HG03064 (cell line): ENCODE measurements at regions not wholly inside any gene's neighbourhood (a gene's known extent, or its start where the extent isn't known, plus 50 kb on each side); places are given as distances from the start of the nearest gene placed in this dataset.
"Not testable (repeated sequence)": the region's sequence is repeated elsewhere in the genome, so short reads cannot be mapped to it uniquely, and the experiment has no call there.

Experiments used
- ATAC-seq: cut with Tn5 transposase; IDR thresholded peaks from one replicate; pipeline ENCODE4 v1.9.1; 2021; ENCODE audit warnings: low read depth; ENCODE audit not compliant: unreplicated experiment

GRCh38 chr4:95898226-95898625 lies 58.3 kb downstream of the PDHA2 start:
- ATAC-seq: no peak

GRCh38 chr4:95909211-95909610 lies 69.3 kb downstream of the PDHA2 start:
- no peak for ATAC-seq

GRCh38 chr4:95910749-95911148 lies 70.9 kb downstream of the PDHA2 start:
- no peak for ATAC-seq

GRCh38 chr4:95921470-95921869 lies 81.6 kb downstream of the PDHA2 start:
- ATAC-seq: no peak

GRCh38 chr4:95929448-95930064 lies 89.7 kb downstream of the PDHA2 start:
- ATAC-seq: no peak

- ATAC-seq: no peak
Observed at GRCh38 chr4:95939141-95939540, 99.2 kb downstream of the PDHA2 start.

- no peak for ATAC-seq
Observed at GRCh38 chr4:95949136-95949765, 109.4 kb downstream of the PDHA2 start.

GRCh38 chr4:95949808-95950207 lies 109.9 kb downstream of the PDHA2 start:
- ATAC-seq: no peak

GRCh38 chr4:95952538-95952937 lies 112.6 kb downstream of the PDHA2 start:
- ATAC-seq: not testable (repeated sequence)

GRCh38 chr4:95956094-95956493 lies 116.2 kb downstream of the PDHA2 start:
- no peak for ATAC-seq

GRCh38 chr4:95957054-95957453 lies 117.2 kb downstream of the PDHA2 start:
- ATAC-seq: no peak

- no peak for ATAC-seq
Observed at GRCh38 chr4:95957759-95958158, 117.9 kb downstream of the PDHA2 start.

- ATAC-seq: no peak
Observed at GRCh38 chr4:95959182-95959581, 119.3 kb downstream of the PDHA2 start.

GRCh38 chr4:95959633-95960032 lies 119.7 kb downstream of the PDHA2 start:
- no peak for ATAC-seq

GRCh38 chr4:95963456-95963855 lies 123.6 kb downstream of the PDHA2 start:
- ATAC-seq: no peak

GRCh38 chr4:95979961-95980876 lies 140.3 kb downstream of the PDHA2 start:
- no peak for ATAC-seq

GRCh38 chr4:95980877-95981360 lies 141.0 kb downstream of the PDHA2 start:
- ATAC-seq: no peak

GRCh38 chr4:95981591-95981990 lies 141.7 kb downstream of the PDHA2 start:
- no peak for ATAC-seq

- no peak for ATAC-seq
Observed at GRCh38 chr4:95982516-95982915, 142.6 kb downstream of the PDHA2 start.

- no peak for ATAC-seq
Observed at GRCh38 chr4:95984081-95984480, 144.2 kb downstream of the PDHA2 start.

GRCh38 chr4:95985051-95985450 lies 145.2 kb downstream of the PDHA2 start:
- ATAC-seq: no peak
